ENCODE measurements at regions not wholly inside any gene's neighbourhood (a gene's known extent, or its start where the extent isn't known, plus 50 kb on each side); places are given as distances from the start of the nearest gene placed in this dataset.

- TF ChIP-seq TAF1 (IDR thresholded peaks at IDR 0.05; ENCODE audit: low read depth, low read length) = no peak
- TF ChIP-seq POLR2AphosphoS5 (IDR thresholded peaks at IDR 0.05; ENCODE audit: low read depth, low read length) = no peak
- TF ChIP-seq POLR2A (IDR thresholded peaks at IDR 0.05; ENCODE audit: low read depth, low read length) = no peak
- TF ChIP-seq POU2F2 (IDR thresholded peaks at IDR 0.05; ENCODE audit: low read depth, low read length) = no peak
- peak; percentile 89 for TF ChIP-seq SPI1 (IDR thresholded peaks at IDR 0.05; ENCODE audit: low read depth, low read length)
Measured at GRCh38 chr5:50501491-50502228, 60.6 kb upstream of the EMB start.
